ENCODE measurements at regions not wholly inside any gene's neighbourhood (a gene's known extent, or its start where the extent isn't known, plus 50 kb on each side); places are given as distances from the start of the nearest gene placed in this dataset.
A peak's percentile ranks its signal among the peaks of the same experiment; 100 is the strongest.

DNA sequence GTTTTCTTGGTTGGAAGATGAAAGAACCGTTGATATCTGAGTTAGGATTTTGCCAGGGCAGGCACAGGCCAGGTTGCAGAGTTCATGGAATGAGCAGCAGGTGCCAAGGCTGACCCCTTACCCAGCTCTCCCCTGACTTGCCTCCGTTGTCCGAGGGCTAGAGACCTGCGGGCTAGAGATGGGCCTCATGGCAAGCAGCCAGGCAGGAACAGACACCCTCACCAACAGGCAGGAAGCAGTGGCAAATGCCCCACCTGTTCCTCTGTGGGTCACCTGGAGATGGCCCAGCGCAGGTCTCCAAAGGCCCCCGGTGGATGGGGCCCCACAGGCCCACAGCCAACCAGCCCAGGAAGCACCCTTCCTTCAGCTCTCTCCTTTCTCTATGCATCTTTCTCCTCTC, 186.7 kb upstream of the PMEPA1 start:
- no peak for DNase-seq
- H3K4me1 ChIP-seq (ENCODE audit: insufficient read depth, low read length): no peaks in the 10 kb centered on the region
- TF ChIP-seq CTCF (conservative IDR thresholded peaks at IDR 0.05): no peak

More for the DNA sequence above, 186.7 kb upstream of the PMEPA1 start:
- H2BK20ac ChIP-seq (ENCODE audit: low read depth, low read length, poor library complexity, severe bottlenecking): no peak overlapping the region
- H3K9ac ChIP-seq (ENCODE audit: extremely low read depth, insufficient read length, low read length): no peak overlapping the region
- no peak overlapping the region for H2BK5ac ChIP-seq (ENCODE audit: insufficient read length, low read length)
- no peak overlapping the region for H3K27ac ChIP-seq (ENCODE audit: insufficient read length, low read depth, low read length)
- H2BK15ac ChIP-seq (ENCODE audit: low read depth, low read length): no peak overlapping the region
- H4K5ac ChIP-seq (ENCODE audit: insufficient read length, low read depth, low read length): no peak overlapping the region
- H3K56ac ChIP-seq (ENCODE audit: insufficient read length, low read depth, low read length): no peak overlapping the region
- no peaks in the 10 kb centered on the region for H3K79me2 ChIP-seq (ENCODE audit: insufficient read depth, low read length)
- no peaks in the 10 kb centered on the region for H3K9me3 ChIP-seq (ENCODE audit: control insufficient read depth, low read depth, low read length)
- no peak overlapping the region for H3K4ac ChIP-seq (ENCODE audit: low read depth, low read length)
- H3K4me3 Mint-ChIP-seq: no peak overlapping the region
- peaks cover 25 to 34% of the 10 kb centered on the region in 2 experiments for H3K4me1 Mint-ChIP-seq
- H2BK12ac ChIP-seq (ENCODE audit: insufficient read length, low read depth, low read length): no peak overlapping the region
- no peak overlapping the region for H3K14ac ChIP-seq (ENCODE audit: insufficient read depth, low read length)
- H2AFZ ChIP-seq (ENCODE audit: low read length): no peak overlapping the region
- H3K27ac Mint-ChIP-seq: peak overlapping the region in 1 of 3 experiments; percentile 53; a peak in 1 of 7 replicates
- no peak overlapping the region for H3K23ac ChIP-seq (ENCODE audit: insufficient read length, low read depth, low read length)
- H3K36me3 Mint-ChIP-seq (ENCODE audit: insufficient read depth in 1 of 3, low read depth in 3 of 3): no peaks in the 10 kb centered on the region
- 0 out of 2 replicates have a peak, but pooled peaks cover 2% of the 10 kb centered on the region for H3K27me3 ChIP-seq (ENCODE audit: insufficient read depth, low read length)
- H4K91ac ChIP-seq (ENCODE audit: insufficient read length, low read depth, low read length): no peak overlapping the region
- H3K27me3 Mint-ChIP-seq (ENCODE audit: low read depth): peaks cover 13% of the 10 kb centered on the region
- H3K4me2 ChIP-seq (ENCODE audit: insufficient read depth, insufficient read length, low read length): no peak overlapping the region
- H3K18ac ChIP-seq (ENCODE audit: insufficient read length, low read depth, low read length): no peak overlapping the region
- no peaks in the 10 kb centered on the region for H3K79me1 ChIP-seq (ENCODE audit: insufficient read depth, low read depth, low read length, poor library complexity, severe bottlenecking)
- H2BK120ac ChIP-seq (ENCODE audit: low read depth, low read length, poor library complexity, severe bottlenecking): no peak overlapping the region
- no peaks in the 10 kb centered on the region for H3K9me3 Mint-ChIP-seq
- H4K20me1 ChIP-seq (ENCODE audit: control insufficient read depth, insufficient read depth, insufficient read length): no peaks in the 10 kb centered on the region
- no peak overlapping the region for H4K8ac ChIP-seq (replicated peaks; ENCODE audit: insufficient read length, low read depth, low read length)
- H3T11ph ChIP-seq (ENCODE audit: low read length): no peak overlapping the region
- no peaks in the 10 kb centered on the region for H3K23me2 ChIP-seq (ENCODE audit: insufficient read length, low read depth, low read length, poor library complexity, severe bottlenecking)
- no peak overlapping the region for H2AK5ac ChIP-seq (ENCODE audit: insufficient read length, low read length)
- WGBS (ENCODE audit: extremely low coverage, insufficient read length, low lambda C conversion rate): no CpG with 5 or more reads among the region's 6 CpGs
